T-helper 2 cell treated with Interferon-gamma antibody and Interleukin-4, amounts not matched to agents 5 μg/mL and 100 μg/mL, for 36 hours (primary cell): ENCODE measurements at regions not wholly inside any gene's neighbourhood (a gene's known extent, or its start where the extent isn't known, plus 50 kb on each side); places are given as distances from the start of the nearest gene placed in this dataset.

ENCODE experiments used
- DNase-seq: peaks from one replicate; pipeline ENCODE4 v3.0.0; 2021; ENCODE audit warnings: low spot score
- H3K27ac Mint-ChIP-seq: one replicate; pipeline ENCODE4 v1.8.0; 2021; ENCODE audit warnings: mild to moderate bottlenecking, mixed read lengths
- H3K27me3 Mint-ChIP-seq: one replicate; pipeline ENCODE4 v1.8.0; 2021; ENCODE audit warnings: low read depth, mixed read lengths
- H3K36me3 Mint-ChIP-seq: one replicate; pipeline ENCODE4 v1.8.0; 2021; ENCODE audit warnings: low read depth, mixed read lengths
- H3K4me1 Mint-ChIP-seq: one replicate; pipeline ENCODE4 v1.8.0; 2021; ENCODE audit warnings: low read depth, mixed read lengths
- H3K4me3 Mint-ChIP-seq: one replicate; pipeline ENCODE4 v1.8.0; 2022; ENCODE audit warnings: mild to moderate bottlenecking, moderate library complexity, mixed read lengths
- H3K9me3 Mint-ChIP-seq: one replicate; pipeline ENCODE4 v1.8.0; 2021; ENCODE audit warnings: mixed read lengths

DNA sequence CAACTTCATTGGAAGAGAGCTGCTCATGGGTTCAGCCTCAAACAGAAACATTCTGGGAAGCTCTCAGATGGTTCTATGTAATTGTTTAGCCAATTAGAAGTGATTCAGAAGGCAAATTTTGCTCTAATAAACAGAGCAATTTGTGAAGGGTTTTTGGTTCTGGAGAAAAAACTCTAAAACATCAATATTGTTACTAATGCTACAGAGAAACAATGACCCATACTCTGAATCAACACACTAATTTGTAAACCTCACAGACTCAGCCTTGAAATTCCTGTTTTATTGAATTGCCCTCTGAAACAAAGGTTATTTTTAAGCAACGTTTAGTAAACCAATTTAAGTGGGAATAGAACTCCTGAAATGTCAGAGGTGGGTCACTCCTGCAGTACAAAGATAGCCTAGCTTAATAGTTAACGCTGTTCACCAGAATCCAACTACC lies 171.6 kb upstream of the SVIL start:
- H3K27me3 Mint-ChIP-seq = peaks cover 15% of the 10 kb centered on the region
- peaks cover 23% of the 10 kb centered on the region for H3K4me1 Mint-ChIP-seq
- H3K27ac Mint-ChIP-seq = no peak overlapping the region
- no peak overlapping the region for H3K4me3 Mint-ChIP-seq
- H3K9me3 Mint-ChIP-seq = peaks cover 17% of the 10 kb centered on the region
- no peak for DNase-seq
- H3K36me3 Mint-ChIP-seq = peaks cover 3% of the 10 kb centered on the region

DNA sequence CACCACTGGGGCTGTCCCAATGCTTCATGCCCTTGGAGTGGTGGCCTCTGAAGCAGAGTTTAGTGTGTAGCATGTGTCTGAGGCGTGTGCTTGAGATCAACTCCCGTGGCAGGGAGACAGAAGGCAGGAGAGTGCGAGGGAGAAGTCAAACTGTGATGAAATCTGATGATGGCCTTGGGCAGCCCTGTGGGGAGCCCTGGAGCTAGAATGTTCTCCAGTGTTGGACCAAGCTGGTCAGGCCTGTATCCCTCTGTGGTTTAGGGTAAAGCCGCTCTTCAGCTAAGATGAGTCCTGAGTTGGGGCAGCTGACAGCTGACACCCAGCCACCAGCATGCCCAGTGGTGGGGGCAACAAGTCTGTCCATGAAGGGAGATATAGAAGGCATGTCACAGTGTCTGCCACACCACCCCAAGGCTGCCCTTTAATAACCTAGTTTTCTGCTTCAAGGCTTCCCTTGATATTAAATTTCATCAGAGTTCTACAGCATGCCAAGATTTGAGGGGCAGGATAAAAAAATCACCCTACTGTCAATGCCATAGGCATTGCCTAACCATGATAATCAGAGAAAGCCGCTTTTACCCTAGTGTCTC lies 170.5 kb upstream of the SVIL start:
- Mint-ChIP-seq H3K27me3 (peaks cover 15% of the 10 kb centered on the region), H3K4me3 (no peak overlapping the region), H3K27ac (no peak overlapping the region), H3K36me3 (peaks cover 3% of the 10 kb centered on the region), H3K9me3 (peaks cover 10% of the 10 kb centered on the region), H3K4me1 (peaks cover 13% of the 10 kb centered on the region)
- DNase-seq = no peak

DNA sequence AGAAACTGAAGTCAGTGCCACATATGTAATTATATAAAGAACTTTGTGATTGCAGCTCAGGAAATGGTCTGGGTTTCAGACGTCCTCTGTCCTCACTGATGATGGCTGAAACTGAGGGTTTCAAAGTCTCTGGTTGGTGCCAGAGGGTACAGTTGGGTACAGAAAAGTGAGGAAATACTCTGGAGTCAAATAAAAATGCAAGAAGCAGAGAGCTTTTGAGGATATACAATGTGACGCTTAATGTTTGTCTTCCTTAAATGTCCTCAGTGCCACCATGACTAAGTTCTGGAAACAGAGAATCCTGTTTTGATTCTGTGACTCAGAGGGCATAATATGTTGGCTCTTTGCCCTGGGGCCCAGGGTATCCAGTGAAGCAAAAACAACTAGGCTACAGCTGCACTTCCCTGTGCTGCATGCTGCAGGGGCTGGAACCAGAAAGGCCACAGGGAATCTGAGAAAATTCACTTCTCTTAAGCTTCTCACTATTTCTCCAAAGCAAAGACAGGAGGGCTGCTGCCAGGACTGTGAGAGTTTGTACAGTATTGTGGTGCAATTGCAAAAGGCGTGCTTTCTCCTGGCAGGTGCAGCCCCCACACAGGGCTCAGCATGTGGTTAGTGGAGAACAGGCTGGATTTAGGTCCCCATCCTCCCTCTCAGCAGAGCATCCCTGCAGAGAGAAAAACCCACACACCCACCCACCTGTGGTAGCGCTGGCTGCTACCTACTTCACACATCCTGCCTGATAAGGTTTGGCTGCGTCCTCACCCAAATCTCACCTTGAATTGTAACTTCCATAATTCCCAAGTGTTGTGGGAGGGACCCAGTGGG lies 169.5 kb upstream of the SVIL start:
- Mint-ChIP-seq H3K9me3 (peaks cover 10% of the 10 kb centered on the region), H3K27me3 (peaks cover 13% of the 10 kb centered on the region), H3K4me3 (no peak overlapping the region), H3K36me3 (peaks cover 3% of the 10 kb centered on the region), H3K27ac (no peak overlapping the region), H3K4me1 (peaks cover 13% of the 10 kb centered on the region)
- DNase-seq = no peak

DNA sequence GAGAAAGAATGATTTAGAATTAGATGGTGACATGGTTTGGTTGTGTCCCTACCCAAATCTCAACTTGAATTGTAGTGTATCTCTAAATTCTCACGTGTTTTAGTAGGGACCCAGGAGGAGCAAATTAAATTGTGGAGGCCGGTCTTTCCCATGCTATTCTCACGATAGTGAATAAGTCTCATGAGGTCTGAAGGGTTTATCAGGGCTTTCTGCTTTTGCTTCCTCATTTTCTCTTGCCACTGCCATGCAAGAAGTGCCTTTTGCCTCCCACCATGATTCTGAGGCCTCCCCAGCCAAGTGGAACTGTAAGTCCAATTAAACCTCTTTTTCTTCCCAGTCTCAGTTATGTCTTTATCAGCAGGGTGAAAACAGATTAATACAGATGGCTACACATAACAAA lies 167.4 kb upstream of the SVIL start:
- peaks cover 13% of the 10 kb centered on the region for H3K4me1 Mint-ChIP-seq
- peaks cover 3% of the 10 kb centered on the region for H3K36me3 Mint-ChIP-seq
- H3K27ac Mint-ChIP-seq = no peak overlapping the region
- peaks cover 12% of the 10 kb centered on the region for H3K27me3 Mint-ChIP-seq
- no peak overlapping the region for H3K4me3 Mint-ChIP-seq
- H3K9me3 Mint-ChIP-seq = peaks cover 10% of the 10 kb centered on the region
- no peak for DNase-seq

DNA sequence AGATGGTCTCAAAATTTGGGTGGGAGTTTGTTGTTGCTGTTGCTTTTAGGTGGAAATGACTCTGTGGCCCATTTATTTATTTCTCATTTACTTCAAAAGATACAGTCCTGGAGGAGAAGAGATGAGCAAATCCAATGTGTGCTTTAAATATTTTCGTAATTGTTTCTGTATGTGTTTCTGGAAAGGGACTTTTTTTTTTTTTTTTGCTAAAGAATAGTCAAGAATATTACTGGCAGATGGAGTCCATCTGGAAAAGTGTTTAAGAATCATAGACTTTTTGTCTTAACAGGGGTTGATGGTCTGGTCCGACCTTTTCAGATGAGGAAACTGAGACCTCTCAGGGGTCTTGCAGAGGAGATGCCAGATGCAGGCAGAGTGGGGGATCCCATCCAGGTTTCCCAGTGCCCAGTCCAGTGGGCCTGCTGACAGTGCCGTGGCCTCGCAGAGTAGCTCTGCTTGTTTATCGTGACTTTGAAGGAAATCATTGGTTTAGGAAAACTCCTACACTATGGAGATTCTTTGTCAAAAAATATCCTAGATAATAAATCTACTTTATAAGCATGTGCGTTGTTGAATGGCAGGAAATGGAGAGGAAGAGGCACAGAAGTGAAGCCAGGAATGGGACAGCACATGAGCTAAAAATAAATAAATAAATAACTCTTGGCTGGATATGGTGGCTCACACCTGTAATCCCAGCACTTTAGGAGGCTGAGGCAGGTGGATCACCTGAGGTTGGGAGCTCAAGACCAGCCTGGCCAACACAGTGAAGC lies 164.3 kb upstream of the SVIL start:
- H3K36me3 Mint-ChIP-seq = no peaks in the 10 kb centered on the region
- no peaks in the 10 kb centered on the region for H3K9me3 Mint-ChIP-seq
- DNase-seq = no peak
- no peak overlapping the region for H3K27ac Mint-ChIP-seq
- H3K27me3 Mint-ChIP-seq = peaks cover 7% of the 10 kb centered on the region
- H3K4me1 Mint-ChIP-seq = peaks cover 5% of the 10 kb centered on the region
- H3K4me3 Mint-ChIP-seq = no peak overlapping the region

DNA sequence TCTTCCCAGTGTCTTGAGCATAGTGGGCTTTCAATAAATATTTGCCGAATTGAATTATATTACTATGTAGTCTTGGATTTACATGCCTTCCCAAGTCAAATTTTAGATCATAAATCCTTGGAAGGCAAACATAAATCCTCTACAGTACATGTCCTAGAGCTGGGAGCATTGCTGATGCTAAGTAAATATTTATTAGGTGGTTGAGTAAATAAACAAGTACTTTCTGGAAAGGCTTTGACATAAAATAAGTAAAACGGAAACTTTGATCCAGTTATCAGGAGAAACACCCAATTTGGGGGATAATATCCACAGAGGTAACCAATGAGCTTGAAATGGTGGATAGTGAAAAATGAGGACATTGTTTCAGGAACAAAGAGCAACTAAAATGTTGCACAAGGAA lies 162.8 kb upstream of the SVIL start:
- H3K27me3 Mint-ChIP-seq = peaks cover 7% of the 10 kb centered on the region
- no peaks in the 10 kb centered on the region for H3K4me1 Mint-ChIP-seq
- no peak overlapping the region for H3K27ac Mint-ChIP-seq
- H3K4me3 Mint-ChIP-seq = no peak overlapping the region
- H3K36me3 Mint-ChIP-seq = no peaks in the 10 kb centered on the region
- DNase-seq = no peak
- no peaks in the 10 kb centered on the region for H3K9me3 Mint-ChIP-seq

DNA sequence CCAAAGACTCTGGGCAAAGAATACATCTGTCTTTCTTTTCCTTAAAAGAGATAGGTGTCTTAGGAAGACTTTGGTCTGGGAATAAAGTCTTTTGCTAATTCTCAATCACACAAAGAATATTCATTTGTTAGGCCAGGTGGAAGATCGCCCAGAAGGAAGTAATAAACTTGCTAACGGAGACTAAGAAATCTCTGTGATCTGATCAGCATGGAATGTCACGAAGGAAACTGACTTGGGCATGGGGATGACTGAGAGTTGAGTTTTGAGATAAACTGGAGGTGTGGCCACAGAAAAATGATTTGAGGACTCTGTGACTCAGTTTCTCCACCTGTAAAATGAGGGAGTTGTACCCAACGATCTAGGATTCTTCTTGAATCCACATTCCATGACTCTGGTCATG lies 161.1 kb upstream of the SVIL start:
- Mint-ChIP-seq H3K27ac (no peak overlapping the region), H3K9me3 (no peaks in the 10 kb centered on the region), H3K4me1 (no peaks in the 10 kb centered on the region), H3K36me3 (no peaks in the 10 kb centered on the region), H3K4me3 (no peak overlapping the region), H3K27me3 (peaks cover 8% of the 10 kb centered on the region)
- DNase-seq = no peak

DNA sequence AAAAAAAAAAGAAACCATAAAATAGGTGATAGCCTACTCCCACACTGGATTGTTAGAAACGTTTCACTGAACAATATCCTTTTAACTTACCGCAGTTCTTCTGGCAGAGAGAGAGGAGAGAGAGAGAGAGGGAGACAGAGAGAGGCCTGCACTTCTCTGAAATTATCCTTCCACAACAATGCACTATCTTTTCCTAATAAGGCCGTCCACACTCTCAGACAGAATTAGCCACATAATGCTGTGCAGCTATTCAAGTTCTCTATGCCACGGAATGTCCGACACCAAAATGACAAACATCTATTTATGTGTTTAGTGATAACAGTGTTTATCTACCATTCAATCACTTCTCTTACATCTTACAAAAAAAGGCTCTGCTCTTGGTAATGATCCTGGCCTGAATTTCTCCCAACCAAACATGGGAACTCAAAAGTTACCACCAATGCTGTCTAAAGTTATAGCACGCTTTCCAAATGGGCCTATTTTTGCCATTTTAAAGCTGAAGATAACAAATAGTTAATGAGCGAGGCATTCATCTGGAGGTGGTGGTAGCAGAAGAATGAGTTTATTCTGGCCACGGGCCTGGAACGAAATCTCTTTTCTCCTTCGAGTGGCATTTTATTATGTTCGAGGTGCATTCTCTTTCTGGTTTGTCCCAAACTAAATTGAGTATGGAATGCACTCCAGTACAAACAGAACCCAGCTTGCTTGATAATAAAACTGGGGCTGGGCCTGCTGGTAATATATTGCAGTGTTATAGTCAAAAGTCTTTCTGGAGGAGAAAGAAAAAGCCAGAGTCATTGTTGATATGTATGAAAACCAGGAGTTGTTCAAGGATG lies 160.2 kb upstream of the SVIL start:
- DNase-seq = no peak
- Mint-ChIP-seq H3K9me3 (no peaks in the 10 kb centered on the region), H3K4me3 (no peak overlapping the region), H3K27ac (no peak overlapping the region), H3K27me3 (peaks cover 8% of the 10 kb centered on the region), H3K36me3 (no peaks in the 10 kb centered on the region), H3K4me1 (no peaks in the 10 kb centered on the region)

DNA sequence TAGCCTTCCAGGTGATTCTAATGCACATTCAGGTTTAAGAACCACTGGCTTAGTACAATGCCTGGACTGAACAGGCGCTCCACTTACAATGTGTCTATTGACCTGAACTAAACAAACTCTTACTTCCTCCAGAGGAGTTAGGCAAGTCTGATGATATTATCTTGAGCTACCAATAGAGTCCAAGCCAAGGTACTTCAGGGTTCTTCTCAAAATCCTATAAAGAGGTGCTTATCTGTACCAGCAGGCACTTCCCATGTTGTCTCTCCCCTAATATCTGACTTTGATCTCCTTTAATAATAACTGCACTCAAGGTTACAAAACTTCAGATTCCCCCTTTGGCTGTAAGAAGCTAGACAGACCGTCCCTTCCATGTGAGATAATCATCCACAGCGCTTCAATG lies 157.0 kb upstream of the SVIL start:
- no peak for DNase-seq
- no peaks in the 10 kb centered on the region for H3K4me1 Mint-ChIP-seq
- no peak overlapping the region for H3K4me3 Mint-ChIP-seq
- H3K36me3 Mint-ChIP-seq = no peaks in the 10 kb centered on the region
- H3K9me3 Mint-ChIP-seq = no peaks in the 10 kb centered on the region
- H3K27ac Mint-ChIP-seq = no peak overlapping the region
- H3K27me3 Mint-ChIP-seq = peaks cover 9% of the 10 kb centered on the region

DNA sequence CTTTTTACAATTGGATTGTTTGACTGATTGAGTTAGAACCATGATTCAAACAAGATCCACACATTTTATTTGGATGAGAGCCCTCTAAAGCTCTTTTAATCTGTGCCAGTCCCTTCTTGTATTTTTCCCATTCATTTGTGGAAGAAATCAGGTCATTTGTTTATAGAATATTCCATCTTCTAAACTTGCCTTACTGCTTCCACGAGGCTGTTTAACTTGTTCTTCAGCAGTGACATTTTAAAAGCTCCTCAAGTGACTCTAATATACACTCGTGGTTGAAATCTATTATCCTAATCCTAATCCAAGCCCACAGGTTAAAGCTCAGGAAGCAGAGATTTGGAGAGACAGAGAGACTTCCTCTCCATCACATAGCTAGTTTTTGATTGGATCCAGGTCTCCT lies 155.4 kb upstream of the SVIL start:
- Mint-ChIP-seq H3K27ac (no peak overlapping the region), H3K4me1 (no peaks in the 10 kb centered on the region), H3K36me3 (no peaks in the 10 kb centered on the region), H3K27me3 (peaks cover 20% of the 10 kb centered on the region), H3K4me3 (no peak overlapping the region), H3K9me3 (no peaks in the 10 kb centered on the region)
- DNase-seq = no peak

DNA sequence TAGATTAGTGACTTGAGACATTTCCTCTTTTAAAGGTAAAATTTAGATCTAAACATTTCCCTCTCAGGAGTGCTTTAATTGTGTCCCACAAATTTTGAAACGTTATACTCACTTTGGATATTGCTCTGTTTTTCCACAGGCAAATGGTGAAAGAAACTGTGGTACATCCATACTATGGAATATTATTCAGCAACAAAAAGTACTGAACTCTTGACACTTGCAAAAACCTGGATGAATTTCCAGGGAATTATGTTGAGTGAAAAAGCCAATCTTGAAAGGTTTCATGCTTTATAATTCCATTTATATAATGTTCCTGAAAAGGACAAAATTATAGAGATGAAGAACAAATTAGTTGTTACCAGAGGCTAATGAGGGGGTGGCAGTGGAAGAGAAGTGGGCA lies 153.3 kb upstream of the SVIL start:
- no peak for DNase-seq
- Mint-ChIP-seq H3K4me3 (no peak overlapping the region), H3K27me3 (peaks cover 24% of the 10 kb centered on the region), H3K9me3 (no peaks in the 10 kb centered on the region), H3K4me1 (peaks cover 3% of the 10 kb centered on the region), H3K27ac (no peak overlapping the region), H3K36me3 (no peaks in the 10 kb centered on the region)

DNA sequence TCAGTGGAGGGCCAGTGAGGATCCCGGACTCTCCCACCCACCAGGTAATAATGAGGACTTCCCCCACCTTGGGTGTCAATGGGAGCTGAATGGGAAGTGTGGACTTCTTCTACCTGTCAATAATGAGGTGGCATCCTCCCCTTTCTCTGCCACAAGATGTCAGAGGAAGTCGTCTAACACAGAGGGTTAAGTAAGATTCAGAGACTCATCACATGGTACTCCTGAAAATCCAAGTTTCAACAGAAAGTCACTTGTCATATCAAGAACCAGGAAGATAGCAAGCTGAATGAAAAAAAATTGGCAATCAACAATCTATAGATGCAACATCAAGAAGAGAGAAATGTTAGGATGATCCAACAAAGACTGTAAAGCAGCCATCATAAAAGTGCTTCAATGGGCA lies 150.9 kb upstream of the SVIL start:
- DNase-seq = no peak
- H3K27me3 Mint-ChIP-seq = peaks cover 21% of the 10 kb centered on the region
- no peaks in the 10 kb centered on the region for H3K9me3 Mint-ChIP-seq
- no peak overlapping the region for H3K4me3 Mint-ChIP-seq
- H3K36me3 Mint-ChIP-seq = no peaks in the 10 kb centered on the region
- H3K27ac Mint-ChIP-seq = no peak overlapping the region
- H3K4me1 Mint-ChIP-seq = peaks cover 5% of the 10 kb centered on the region

DNA sequence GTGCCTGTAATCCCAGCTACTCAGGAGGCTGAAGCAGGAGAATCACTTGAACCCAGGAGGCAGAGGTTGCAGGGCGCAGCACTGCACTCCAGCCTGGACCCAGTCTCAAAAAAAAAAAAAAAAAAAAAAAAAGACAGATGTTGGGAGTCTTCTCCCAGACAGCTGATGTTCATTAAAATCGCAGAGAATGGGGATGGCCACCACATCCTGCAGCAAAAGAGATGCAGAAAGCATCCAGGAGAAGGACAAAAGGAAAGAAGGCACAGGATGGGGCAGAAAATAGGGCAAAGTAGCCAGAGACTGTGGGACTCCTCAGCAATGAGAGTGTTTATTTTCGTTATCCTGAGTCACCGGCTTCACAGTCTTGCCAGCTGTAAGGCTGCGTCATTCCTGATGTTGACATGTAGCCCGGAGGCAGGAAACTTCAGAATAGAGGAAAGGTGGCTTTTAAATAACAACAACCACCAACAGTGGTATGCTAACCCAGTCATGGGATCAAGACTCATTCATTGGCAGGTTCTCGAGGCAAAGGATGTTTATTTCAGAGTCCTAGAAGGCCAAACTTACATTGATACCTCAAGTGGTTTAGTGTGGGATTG lies 149.5 kb upstream of the SVIL start:
- Mint-ChIP-seq H3K27ac (no peak overlapping the region), H3K9me3 (no peaks in the 10 kb centered on the region), H3K36me3 (no peaks in the 10 kb centered on the region), H3K4me1 (peaks cover 5% of the 10 kb centered on the region), H3K27me3 (peaks cover 21% of the 10 kb centered on the region), H3K4me3 (no peak overlapping the region)
- DNase-seq = no peak
